K562 (cell line): ENCODE measurements at regions not wholly inside any gene's neighbourhood (a gene's known extent, or its start where the extent isn't known, plus 50 kb on each side); places are given as distances from the start of the nearest gene placed in this dataset.

Source experiments
- BCOR ChIP-seq: fragments of 450-650 bp; IDR thresholded peaks from 2 replicates; pipeline ENCODE4 v1.6.1; 2016
- COPS2 ChIP-seq: fragments of 450-650 bp; conservative IDR thresholded peaks from 2 replicates; pipeline ENCODE4 v1.6.1; 2016; ENCODE audit warnings: mild to moderate bottlenecking, moderate library complexity
- CREB1 ChIP-seq, 2 experiments: sonication (generic) in 1 of 2; formaldehyde crosslinking in 1 of 2; IDR thresholded peaks; 2 replicates each; pipeline versions ENCODE4 v1.6.1 to v1.8.0; 2012 to 2022; ENCODE audit warnings: inconsistent platforms in 1 of 2, mild to moderate bottlenecking in 1 of 2, missing genetic modification reagents in 1 of 2, moderate library complexity in 1 of 2
- E2F5 ChIP-seq: sonication (generic); formaldehyde crosslinking; IDR thresholded peaks from 2 replicates; pipeline ENCODE4 v1.8.0; 2022; ENCODE audit warnings: mild to moderate bottlenecking, missing genetic modification reagents
- HINFP ChIP-seq: fragments of 450-650 bp; conservative IDR thresholded peaks from 2 replicates; pipeline ENCODE4 v1.6.1; 2016; ENCODE audit warnings: missing genetic modification characterization, low read depth, mild to moderate bottlenecking, control low read depth, missing compliant biosample characterization
- HNRNPH1 ChIP-seq: fragments of 200-400 bp; formaldehyde crosslinking; optimal IDR thresholded peaks from 2 replicates; pipeline ENCODE3; 2017; ENCODE audit warnings: low read depth, mild to moderate bottlenecking, low read length, moderate library complexity
- JUND ChIP-seq, 2 experiments: IDR thresholded peaks; 2 replicates in 1 of 2; 3 replicates in 1 of 2; pipeline ENCODE4 v1.6.1; 2011; ENCODE audit warnings: borderline replicate concordance in 2 of 2, low read depth in 2 of 2, low read length in 2 of 2, improper control_type of control experiment in 1 of 2, missing biosample characterization in 1 of 2, missing genetic modification characterization in 1 of 2, missing genetic modification reagents in 1 of 2
- KLF13 ChIP-seq: fragments of 450-650 bp; IDR thresholded peaks from 2 replicates; pipeline ENCODE4 v1.6.1; 2016; ENCODE audit warnings: missing genetic modification characterization, low read depth, mild to moderate bottlenecking, missing compliant biosample characterization, moderate library complexity, borderline replicate concordance
- LCOR ChIP-seq: sonication (generic); formaldehyde crosslinking; IDR thresholded peaks from 2 replicates; pipeline ENCODE4 v1.8.0; 2022; ENCODE audit warnings: mild to moderate bottlenecking, missing genetic modification reagents
- MEIS2 ChIP-seq: fragments of 450-650 bp; IDR thresholded peaks from 2 replicates; pipeline ENCODE4 v1.6.1; 2014; ENCODE audit warnings: mild to moderate bottlenecking; ENCODE audit not compliant: partially characterized antibody
- MYNN ChIP-seq, 2 experiments: sonication (generic); formaldehyde crosslinking in 1 of 2; IDR thresholded peaks; 2 replicates each; pipeline versions ENCODE4 v1.5.0 to v1.6.1; 2016 to 2020; ENCODE audit warnings: antibody characterized with exemption in 1 of 2, missing genetic modification reagents in 1 of 2
- NBN ChIP-seq: fragments of 450-650 bp; IDR thresholded peaks from 2 replicates; pipeline ENCODE4 v1.6.1; 2016; ENCODE audit warnings: low read depth, mild to moderate bottlenecking
- PCBP1 ChIP-seq: fragments of 200-400 bp; formaldehyde crosslinking; IDR thresholded peaks from 2 replicates; pipeline ENCODE4 v1.6.1; 2018; ENCODE audit warnings: mild to moderate bottlenecking, low read depth, low read length; ENCODE audit not compliant: poor library complexity, severe bottlenecking
- PCBP2 ChIP-seq: fragments of 200-400 bp; formaldehyde crosslinking; IDR thresholded peaks from 2 replicates; pipeline ENCODE4 v1.6.1; 2018; ENCODE audit warnings: low read length, low read depth, mild to moderate bottlenecking, moderate library complexity; ENCODE audit not compliant: poor library complexity, severe bottlenecking
- PHB2 ChIP-seq: fragments of 450-650 bp; IDR thresholded peaks from 2 replicates; pipeline ENCODE4 v1.6.1; 2017; ENCODE audit warnings: low read depth
- POLR2A ChIP-seq: fragments of 450-650 bp; conservative IDR thresholded peaks from 2 replicates; pipeline ENCODE4 v1.6.1; 2016
- SRSF9 ChIP-seq: fragments of 200-400 bp; formaldehyde crosslinking; IDR thresholded peaks from 2 replicates; pipeline ENCODE4 v1.6.1; 2017; ENCODE audit warnings: low read depth, low read length, borderline replicate concordance
- STAT5A ChIP-seq: IDR thresholded peaks from 2 replicates; pipeline ENCODE4 v1.6.1; 2012; ENCODE audit warnings: low read length, inconsistent platforms, borderline replicate concordance
- TRIM24 ChIP-seq, 2 experiments: fragments of 450-650 bp; IDR thresholded peaks; 2 replicates each; pipeline ENCODE4 v1.6.1; 2016
- XRCC3 ChIP-seq: fragments of 450-650 bp; IDR thresholded peaks from 2 replicates; pipeline ENCODE4 v1.6.1; 2017; ENCODE audit warnings: mild to moderate bottlenecking, moderate library complexity
- ZC3H11A ChIP-seq: IDR thresholded peaks from 2 replicates; pipeline ENCODE4 v1.6.1; 2012; ENCODE audit warnings: low read depth, low read length, improper control_type of control experiment
- ZNF133 ChIP-seq: fragments of 250-450 bp; sonication (Bioruptor Pico); IDR thresholded peaks from 2 replicates; pipeline ENCODE4 v1.4.0; 2020; ENCODE audit warnings: mild to moderate bottlenecking
- ZNF347 ChIP-seq: fragments of 450-650 bp; formaldehyde crosslinking; IDR thresholded peaks from 2 replicates; pipeline ENCODE4 v1.4.0; 2020; ENCODE audit warnings: low read depth, mild to moderate bottlenecking, moderate library complexity
- ZNF583 ChIP-seq: fragments of 250-450 bp; sonication (Bioruptor Pico); IDR thresholded peaks from 2 replicates; pipeline ENCODE4 v1.4.0; 2020
- ZNF76 ChIP-seq: fragments of 250-450 bp; sonication (Bioruptor Pico); IDR thresholded peaks from 2 replicates; pipeline ENCODE4 v1.4.0; 2020; ENCODE audit warnings: mild to moderate bottlenecking, moderate library complexity, borderline replicate concordance
- ZNF778 ChIP-seq: fragments of 450-650 bp; formaldehyde crosslinking; IDR thresholded peaks from 2 replicates; pipeline ENCODE4 v1.4.0; 2020; ENCODE audit warnings: mild to moderate bottlenecking, moderate library complexity
- TF ChIP-seq, protein P1 (sequence below): fragments of 450-650 bp; formaldehyde crosslinking; conservative IDR thresholded peaks from 2 replicates; pipeline ENCODE4 v1.4.0; 2022; ENCODE audit warnings: mild to moderate bottlenecking, missing genetic modification characterization

- no peak for TF ChIP-seq E2F5 (CRISPR knock-in tag)
- TF ChIP-seq CREB1 (IDR thresholded peaks at IDR 0.05) = no peak
- peak; percentile 61 for TF ChIP-seq CREB1 (CRISPR knock-in tag; IDR thresholded peaks at IDR 0.05)
- TF ChIP-seq HNRNPH1 = no peak
- no peak for TF ChIP-seq PCBP2
- TF ChIP-seq ZC3H11A = no peak
- no peak for TF ChIP-seq PCBP1
- TF ChIP-seq POLR2A = no peak
- no peak for TF ChIP-seq SRSF9
- peak; percentile 92 for TF ChIP-seq JUND (IDR thresholded peaks at IDR 0.05; ENCODE audit: borderline replicate concordance, low read depth, low read length)
- TF ChIP-seq JUND (tag; IDR thresholded peaks at IDR 0.05; ENCODE audit: borderline replicate concordance, low read depth, low read length) = peak; percentile 86; the same call in 2 of the 3 replicates
- peak; percentile 95 for TF ChIP-seq ZNF76 (CRISPR knock-in tag)
- TF ChIP-seq XRCC3 = no peak
- 0 out of 2 replicates have a peak, but pooled peaks have one; percentile 58 for TF ChIP-seq KLF13 (tag)
- no peak for TF ChIP-seq ZNF778 (CRISPR knock-in tag)
- peak; percentile 50 for TF ChIP-seq HINFP (tag)
- TF ChIP-seq ZNF133 (CRISPR knock-in tag) = no peak
- no peak for TF ChIP-seq ZNF347
- no peak for TF ChIP-seq COPS2
- TF ChIP-seq, protein P1, sequence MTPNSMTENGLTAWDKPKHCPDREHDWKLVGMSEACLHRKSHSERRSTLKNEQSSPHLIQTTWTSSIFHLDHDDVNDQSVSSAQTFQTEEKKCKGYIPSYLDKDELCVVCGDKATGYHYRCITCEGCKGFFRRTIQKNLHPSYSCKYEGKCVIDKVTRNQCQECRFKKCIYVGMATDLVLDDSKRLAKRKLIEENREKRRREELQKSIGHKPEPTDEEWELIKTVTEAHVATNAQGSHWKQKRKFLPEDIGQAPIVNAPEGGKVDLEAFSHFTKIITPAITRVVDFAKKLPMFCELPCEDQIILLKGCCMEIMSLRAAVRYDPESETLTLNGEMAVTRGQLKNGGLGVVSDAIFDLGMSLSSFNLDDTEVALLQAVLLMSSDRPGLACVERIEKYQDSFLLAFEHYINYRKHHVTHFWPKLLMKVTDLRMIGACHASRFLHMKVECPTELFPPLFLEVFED (CRISPR knock-in tag) = no peak; the same call in 1 of the 2 replicates
- no peak for TF ChIP-seq BCOR
- peak; percentile 94 for TF ChIP-seq ZNF583 (CRISPR knock-in tag)
- TF ChIP-seq MEIS2 = peak; percentile 97
- peak; percentile 77; the same call in 1 of the 2 replicates for TF ChIP-seq LCOR
- TF ChIP-seq MYNN (IDR thresholded peaks at IDR 0.05) = no peak
- TF ChIP-seq MYNN (CRISPR knock-in tag; IDR thresholded peaks at IDR 0.05) = no peak
- TF ChIP-seq STAT5A = no peak
- 0 out of 2 replicates have a peak, but pooled peaks have one; percentile 41 for TF ChIP-seq NBN
- no peak for TF ChIP-seq PHB2
- peak; percentile 95 to 96 for TF ChIP-seq TRIM24 (IDR thresholded peaks at IDR 0.05)
Measured at GRCh38 chr18:22467760-22468553, 50.2 kb upstream of the CTAGE1 start (continued).
